ENCODE measurements at regions not wholly inside any gene's neighbourhood (a gene's known extent, or its start where the extent isn't known, plus 50 kb on each side); places are given as distances from the start of the nearest gene placed in this dataset.

- ATAC-seq = no peak
Measured at GRCh38 chr4:112896609-112897190, 152.8 kb upstream of the ANK2 start.

GRCh38 chr4:112897543-112897942 is 151.9 kb upstream of the ANK2 start:
- no peak for ATAC-seq

DNA sequence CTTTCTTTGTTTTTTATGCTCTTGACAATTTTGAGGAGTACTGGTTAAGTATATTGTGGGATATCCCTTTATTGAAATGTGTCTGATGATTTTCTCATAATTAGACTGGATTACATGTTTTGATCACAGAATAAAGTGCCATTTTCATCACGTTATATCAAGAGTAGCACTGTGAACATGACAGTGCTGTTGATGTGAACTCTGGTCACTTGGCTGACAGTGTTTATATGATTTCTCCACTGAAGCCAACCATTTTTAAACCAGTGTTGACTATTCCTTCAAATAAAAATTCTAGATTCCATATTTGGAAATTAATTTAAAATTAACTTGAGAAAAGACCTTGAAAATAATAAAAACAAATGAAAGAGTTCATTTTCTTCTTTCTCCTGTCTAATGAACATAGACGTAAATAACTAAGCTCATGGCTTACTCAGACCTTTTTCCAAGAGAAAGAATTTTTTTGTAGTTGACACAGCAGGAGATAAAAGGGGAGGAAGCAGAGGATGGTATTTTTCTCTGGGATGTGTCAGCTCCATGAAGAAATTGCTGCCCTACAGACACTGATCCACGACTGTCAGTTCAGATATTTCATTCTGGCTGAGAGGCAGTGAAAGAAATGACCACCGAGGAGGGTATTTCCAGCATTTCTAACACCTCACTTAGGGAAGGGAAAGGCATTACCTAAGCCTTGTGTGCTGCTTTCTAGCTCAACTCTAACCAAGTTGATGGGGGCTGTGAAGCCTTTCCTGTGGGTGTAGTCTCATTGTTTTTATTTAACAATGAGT is 150.9 kb upstream of the ANK2 start:
- ATAC-seq = no peak

DNA sequence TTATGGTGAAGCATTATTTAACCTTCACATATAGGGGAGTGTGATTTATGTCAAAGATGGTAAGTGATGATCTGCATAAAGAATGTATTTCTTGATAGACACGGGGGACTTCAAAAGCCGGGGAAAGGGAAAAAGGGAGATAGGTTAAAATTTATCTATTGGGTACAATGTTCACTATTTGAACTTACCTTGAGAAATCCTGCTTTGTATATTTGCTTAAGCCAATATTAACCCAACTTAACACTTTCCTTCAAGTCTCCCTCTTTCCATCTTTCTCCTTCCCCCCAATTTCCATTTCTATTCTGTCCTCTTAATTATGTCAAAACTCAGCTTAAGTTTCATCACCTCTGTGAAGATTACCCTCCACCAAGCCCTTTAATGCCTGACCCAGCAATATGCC is 149.0 kb upstream of the ANK2 start:
- ATAC-seq = no peak

- ATAC-seq = no peak
Measured at GRCh38 chr4:112901962-112902411, 147.5 kb upstream of the ANK2 start.

DNA sequence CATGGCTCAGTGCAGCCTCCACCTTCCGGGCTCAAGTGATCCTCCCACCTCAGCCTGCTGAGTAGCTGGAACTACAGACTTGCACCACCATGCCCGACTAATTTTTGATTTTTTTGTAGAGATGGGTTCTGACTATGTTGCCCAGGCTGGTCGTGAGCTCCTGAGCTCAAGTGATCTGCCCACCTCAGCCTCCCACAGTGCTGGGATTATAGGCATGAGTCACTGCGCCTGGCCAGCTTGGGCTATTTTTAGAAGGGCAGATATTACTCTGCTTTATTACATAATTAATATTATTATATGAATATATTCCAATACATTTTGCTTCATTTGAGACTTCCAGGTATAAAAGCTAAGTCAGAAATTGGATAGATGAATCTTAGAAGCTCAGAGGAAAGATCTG is 143.7 kb upstream of the ANK2 start:
- no peak for ATAC-seq

DNA sequence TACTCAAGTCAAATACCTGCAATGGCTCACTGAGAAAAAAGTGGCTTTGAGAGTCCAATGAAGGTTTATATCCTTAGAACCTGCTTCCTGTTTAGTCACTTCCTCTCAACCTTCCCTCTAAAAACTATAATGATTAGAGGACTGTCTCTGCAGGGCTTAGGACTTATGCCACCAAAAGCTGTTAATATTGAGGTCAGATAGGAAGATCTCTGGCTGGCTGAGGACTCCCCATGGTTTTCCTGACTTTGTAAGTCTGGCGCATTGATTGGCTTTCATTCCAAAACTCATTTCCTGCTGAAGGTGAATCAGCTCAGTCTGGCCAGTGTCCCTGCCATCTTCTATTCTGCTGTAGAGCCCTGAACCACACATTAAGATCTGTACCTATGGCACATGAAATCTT is 140.9 kb upstream of the ANK2 start:
- ATAC-seq = no peak

DNA sequence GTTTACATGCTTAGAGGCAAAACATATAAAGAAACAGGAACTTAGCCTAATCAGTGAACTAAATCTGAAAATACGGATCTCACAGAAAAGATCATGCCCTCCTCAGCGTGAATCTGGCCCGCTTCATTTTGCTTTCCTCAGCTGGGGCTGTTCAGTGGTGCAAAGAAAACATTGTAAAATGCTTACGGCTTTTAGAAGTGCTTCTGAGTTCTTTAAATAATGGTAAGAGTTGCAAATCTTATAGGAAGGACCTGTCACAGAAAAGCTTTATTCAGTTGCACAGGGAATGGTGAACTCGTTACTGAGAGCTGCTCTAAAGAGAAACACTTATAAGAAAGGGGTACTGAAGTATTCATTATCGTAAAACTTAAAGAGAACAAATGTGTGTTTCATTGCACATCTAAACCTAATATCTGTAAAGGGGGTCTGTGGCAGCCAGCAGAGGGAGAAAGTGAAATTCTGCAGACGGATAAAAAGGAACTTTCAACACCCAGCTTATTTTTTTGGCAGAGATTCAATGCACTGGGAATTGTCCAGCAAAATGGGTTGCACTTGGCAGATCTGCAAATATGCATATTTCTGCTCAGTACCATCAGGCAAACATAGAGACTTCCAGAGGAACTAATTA is 139.2 kb upstream of the ANK2 start:
- ATAC-seq = no peak

GRCh38 chr4:112916868-112917267 is 132.6 kb upstream of the ANK2 start:
- ATAC-seq = no peak

DNA sequence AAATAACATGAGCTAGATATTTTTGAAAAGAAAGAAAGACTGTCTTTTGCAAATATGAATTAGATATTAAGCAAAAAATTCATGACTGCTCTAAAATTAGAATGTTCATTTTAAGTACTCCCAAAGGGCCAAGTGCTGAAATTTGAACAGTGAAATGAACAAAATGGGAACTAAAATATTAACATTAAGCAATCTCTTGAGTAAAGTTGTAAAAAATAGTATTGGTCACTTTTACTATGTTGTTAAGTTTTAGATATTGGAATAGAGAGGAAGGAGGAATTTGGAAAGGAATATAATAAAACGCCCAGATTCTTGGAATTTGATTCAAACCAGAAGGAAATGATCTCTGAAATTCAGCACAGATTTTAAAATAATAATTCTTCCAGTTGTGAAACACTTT is 125.9 kb upstream of the ANK2 start:
- no peak for ATAC-seq

DNA sequence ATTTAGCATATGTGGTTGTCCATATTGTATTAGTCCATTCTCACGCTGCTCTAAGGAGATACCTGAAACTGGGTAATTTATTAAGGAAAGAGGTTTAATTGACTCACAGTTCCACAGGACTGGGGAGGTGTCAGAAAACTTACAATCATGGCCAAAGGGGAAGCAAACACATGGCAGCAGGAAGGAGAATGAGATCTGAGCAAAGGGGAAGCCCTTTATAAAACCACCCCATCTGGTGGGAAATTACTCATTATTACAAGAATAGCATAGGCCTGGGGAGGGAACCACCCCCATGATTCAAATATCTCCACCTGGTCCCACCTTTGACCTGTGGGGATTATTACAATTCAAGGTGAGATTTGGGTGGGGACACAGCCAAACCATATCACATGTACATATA is 122.6 kb upstream of the ANK2 start:
- no peak for ATAC-seq

DNA sequence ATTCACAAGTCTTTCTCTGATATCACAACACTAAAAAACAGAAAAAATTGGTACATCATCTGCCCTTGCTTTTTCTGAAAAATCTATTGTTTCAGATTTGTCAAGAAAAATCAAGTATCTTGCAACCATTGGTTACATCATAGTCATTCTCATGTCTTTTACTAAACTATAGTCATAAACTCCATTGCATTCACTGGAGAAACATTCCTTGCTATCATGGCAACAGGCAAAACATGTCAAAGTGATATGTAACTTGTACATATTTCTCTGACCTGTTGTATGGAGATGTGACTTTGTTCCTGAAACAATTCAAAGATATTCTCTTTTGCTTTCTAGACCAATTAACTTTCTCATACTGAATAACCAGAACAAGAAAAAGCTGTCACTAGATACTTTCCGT is 121.9 kb upstream of the ANK2 start:
- ATAC-seq = no peak

GRCh38 chr4:112931001-112931400 is 118.5 kb upstream of the ANK2 start:
- ATAC-seq = no peak

GRCh38 chr4:112933790-112934189 is 115.7 kb upstream of the ANK2 start:
- ATAC-seq = no peak

DNA sequence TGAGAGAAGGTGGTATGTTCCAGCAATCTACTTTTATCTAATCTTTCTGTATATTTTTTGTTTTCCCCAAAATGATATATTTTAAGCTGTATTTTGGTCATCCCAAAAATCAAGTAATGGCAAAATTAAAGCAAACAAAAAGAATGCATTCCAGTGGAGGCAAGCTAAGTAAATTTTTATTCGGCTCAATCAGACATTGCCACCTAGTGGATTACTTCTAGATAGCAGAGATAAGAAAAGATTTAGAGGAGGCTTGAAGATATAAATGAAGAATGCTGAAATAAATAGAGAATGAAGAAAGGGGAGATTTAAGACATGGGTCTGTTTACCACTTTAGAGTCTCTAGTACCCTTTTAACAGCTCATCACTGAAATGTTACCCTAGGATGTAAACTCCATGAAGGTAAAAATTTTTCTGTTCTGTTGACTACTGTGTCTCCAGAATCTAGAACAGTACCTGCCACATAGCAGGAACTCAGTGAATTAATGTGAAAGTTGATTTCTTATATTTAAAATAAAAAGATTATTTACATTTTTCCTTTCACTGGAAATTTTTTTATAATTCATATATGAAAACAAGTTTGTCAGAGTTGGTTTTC is 110.9 kb upstream of the ANK2 start:
- ATAC-seq = no peak

DNA sequence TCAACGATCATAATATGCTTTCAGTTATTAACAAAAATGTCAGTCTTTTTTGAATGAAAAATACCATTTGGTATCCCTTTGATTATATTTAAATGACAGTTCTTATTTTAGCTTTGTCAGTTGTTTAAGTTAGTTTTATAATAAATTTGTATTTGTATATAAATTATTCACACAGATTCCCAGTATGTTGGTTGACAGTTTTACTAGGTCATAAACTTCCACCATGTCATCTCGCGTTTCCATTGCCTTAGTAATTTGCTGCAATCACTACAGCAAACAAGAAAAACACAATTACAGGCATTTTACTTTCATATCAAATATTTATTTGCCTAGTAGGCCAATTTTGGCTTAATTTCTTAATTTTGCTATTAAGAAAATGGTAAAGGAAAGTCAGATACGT is 109.6 kb upstream of the ANK2 start:
- ATAC-seq = no peak

DNA sequence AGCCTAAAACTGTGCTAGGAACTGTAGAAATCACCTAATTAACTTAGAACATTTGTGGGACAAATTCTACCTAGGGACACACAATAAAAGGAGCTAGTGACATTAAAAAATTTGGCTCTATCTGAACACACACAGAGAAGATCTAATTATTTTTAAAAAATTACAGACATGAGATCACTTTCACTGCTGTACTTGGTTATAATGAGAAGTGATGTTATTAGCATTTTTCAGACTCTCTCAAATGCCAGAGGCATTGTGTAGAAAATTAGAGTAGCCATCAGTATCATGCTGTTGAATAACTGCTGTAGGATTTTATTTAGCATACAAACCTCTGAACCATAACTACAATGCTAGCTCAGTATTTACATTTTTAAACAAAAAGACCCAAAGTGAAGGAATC is 109.1 kb upstream of the ANK2 start:
- ATAC-seq = no peak

DNA sequence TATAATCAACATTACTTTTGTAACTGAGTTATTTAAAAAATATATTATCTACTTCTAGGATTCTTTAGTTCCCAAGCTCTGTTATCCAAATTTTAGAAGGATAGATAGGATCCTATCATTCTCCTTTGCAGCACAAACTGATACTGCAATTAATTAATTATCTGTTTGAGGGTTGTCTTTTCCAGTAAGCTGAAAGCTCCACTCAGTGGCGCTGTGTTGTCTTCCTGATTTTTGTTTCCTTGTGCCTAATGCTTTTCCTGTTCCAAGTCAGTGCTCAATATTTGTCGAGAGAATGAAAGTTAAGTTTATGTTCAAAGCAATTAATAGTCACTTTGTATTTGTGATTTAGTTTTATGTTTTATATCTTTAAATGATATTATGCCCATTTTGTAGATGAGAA is 107.4 kb upstream of the ANK2 start:
- ATAC-seq = no peak

DNA sequence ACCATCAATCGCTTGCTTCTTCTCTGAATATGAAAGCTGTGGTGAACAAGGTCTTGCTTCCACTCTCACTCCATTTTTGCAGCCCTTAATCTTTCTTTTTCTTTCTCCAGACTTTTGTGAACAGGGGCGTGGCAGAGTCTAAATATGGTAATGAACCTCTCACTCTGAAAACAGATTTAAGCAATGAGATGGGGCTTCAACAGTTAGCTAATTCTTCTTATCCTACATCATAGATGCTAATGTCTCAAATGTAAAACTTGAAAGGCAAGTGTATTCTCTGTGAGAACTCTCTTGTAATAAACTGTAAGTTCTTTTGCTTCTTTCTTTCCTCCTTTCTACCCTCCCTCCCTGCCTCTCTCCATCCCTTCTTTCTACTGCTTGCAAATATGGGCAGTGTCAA is 106.5 kb upstream of the ANK2 start:
- no peak for ATAC-seq

DNA sequence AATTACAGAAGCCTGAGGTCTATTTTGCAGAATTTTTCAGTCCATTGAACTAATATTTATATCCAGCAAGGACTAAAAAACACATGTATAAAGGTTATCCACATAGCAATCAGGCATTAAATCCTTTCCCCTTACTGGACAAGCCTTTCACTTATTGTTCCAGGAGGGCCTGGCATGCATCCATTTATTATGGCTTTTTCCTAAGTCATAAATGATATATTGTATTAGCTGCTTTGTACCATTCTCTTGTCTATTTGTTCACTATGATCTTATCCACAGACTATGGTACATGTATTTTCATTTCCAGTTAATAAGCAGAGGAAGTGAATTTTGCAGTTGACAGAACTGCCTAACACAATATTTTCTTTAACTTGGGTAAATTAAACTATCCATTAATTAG is 105.4 kb upstream of the ANK2 start:
- ATAC-seq = no peak

- ATAC-seq = no peak
Measured at GRCh38 chr4:112946127-112946526, 103.3 kb upstream of the ANK2 start.

DNA sequence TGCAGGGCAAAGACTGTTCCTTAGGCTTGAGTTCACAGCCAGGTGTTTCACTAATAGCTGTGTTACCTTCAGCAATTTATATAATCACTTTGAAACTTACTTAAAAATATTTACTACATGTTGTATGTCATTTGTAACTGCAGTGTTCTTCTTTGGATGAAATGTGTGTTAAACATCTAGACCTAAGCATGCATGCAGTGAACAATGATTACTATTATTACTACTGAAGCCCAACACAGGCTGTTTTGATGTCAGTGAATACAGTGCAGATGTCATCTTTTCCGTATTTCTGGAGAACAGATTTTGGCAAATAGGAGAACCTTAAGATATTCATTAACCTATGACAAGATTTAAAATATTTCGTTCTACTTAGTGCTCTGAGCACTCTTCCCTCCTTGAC is 101.8 kb upstream of the ANK2 start:
- no peak for ATAC-seq

- ATAC-seq = no peak
Measured at GRCh38 chr4:112951362-112952312, 97.8 kb upstream of the ANK2 start.
